Naive thymus-derived CD4-positive, alpha-beta T cell (primary cell): ENCODE measurements at regions not wholly inside any gene's neighbourhood (a gene's known extent, or its start where the extent isn't known, plus 50 kb on each side); places are given as distances from the start of the nearest gene placed in this dataset.

ENCODE experiments used
- ATAC-seq: fragments of 150-1000 bp; cut with Tn5 transposase; 2 replicates; pipeline ENCODE4 v1.10.0; 2021; ENCODE audit warnings: mild to moderate bottlenecking, moderate library complexity
- CTCF ChIA-PET: fragments of 350-600 bp; sonication (Branson Sonifier 250); formaldehyde crosslinking; loops from one replicate; lab custom pipeline; 2021; ENCODE audit warnings: antibody characterized with exemption; lab: Charles Lee
- POLR2A ChIA-PET: fragments of 350-600 bp; sonication (Branson Sonifier 250); formaldehyde crosslinking; loops from one replicate; lab custom pipeline; 2021; ENCODE audit warnings: antibody characterized with exemption, inconsistent platforms; lab: Charles Lee
- DNase-seq, 9 donors: peaks; one replicate each; pipeline versions ENCODE4 v3.0.0 to v3.0.0-alpha.2; 2020 to 2022; ENCODE audit warnings: mixed read lengths in 1 of 9
- H3K27ac ChIP-seq: one replicate; pipeline ENCODE4 v1.7.0; 2013; ENCODE audit warnings: mild to moderate bottlenecking, low read depth, low read length, moderate library complexity
- H3K27me3 ChIP-seq, 2 donors: one replicate each; pipeline ENCODE4 v1.7.0; 2013; ENCODE audit warnings: low read length in 2 of 2, mild to moderate bottlenecking in 2 of 2, moderate library complexity in 2 of 2; ENCODE audit not compliant: control insufficient read depth in 2 of 2, insufficient read depth in 2 of 2
- H3K36me3 ChIP-seq, 3 experiments: 1 replicate in 2 of 3; 2 replicates in 1 of 3; pipeline ENCODE4 v1.7.0; 2013; ENCODE audit warnings: low read length in 3 of 3, mild to moderate bottlenecking in 3 of 3, moderate library complexity in 1 of 3; ENCODE audit not compliant: insufficient read depth in 3 of 3, control insufficient read depth in 2 of 3
- H3K4me1 ChIP-seq, 2 donors: one replicate each; pipeline ENCODE4 v1.7.0; 2013; ENCODE audit warnings: low read length in 2 of 2, mild to moderate bottlenecking in 2 of 2, moderate library complexity in 1 of 2; ENCODE audit not compliant: control insufficient read depth in 2 of 2, insufficient read depth in 2 of 2
- H3K4me3 ChIP-seq: 2 replicates; pipeline ENCODE4 v1.7.0; 2013; ENCODE audit warnings: mild to moderate bottlenecking, low read length
- H3K9me3 ChIP-seq, 3 experiments: 1 replicate in 2 of 3; 2 replicates in 1 of 3; pipeline ENCODE4 v1.7.0; 2013; ENCODE audit warnings: low read length in 3 of 3; ENCODE audit not compliant: control insufficient read depth in 2 of 3
- H3K27ac Mint-ChIP-seq, 9 donors: one replicate each; pipeline ENCODE4 v1.8.0; 2020 to 2022; ENCODE audit warnings: mixed read lengths in 9 of 9, mild to moderate bottlenecking in 8 of 9, moderate library complexity in 5 of 9, inconsistent platforms in 2 of 9
- H3K27me3 Mint-ChIP-seq, 5 donors: one replicate each; pipeline ENCODE4 v1.8.0; 2021 to 2022; ENCODE audit warnings: mixed read lengths in 5 of 5, mild to moderate bottlenecking in 1 of 5
- H3K36me3 Mint-ChIP-seq, 5 donors: one replicate each; pipeline ENCODE4 v1.8.0; 2020 to 2022; ENCODE audit warnings: mixed read lengths in 5 of 5, mild to moderate bottlenecking in 3 of 5, inconsistent platforms in 1 of 5
- H3K4me1 Mint-ChIP-seq, 7 donors: one replicate each; pipeline ENCODE4 v1.8.0; 2020 to 2022; ENCODE audit warnings: mixed read lengths in 7 of 7, mild to moderate bottlenecking in 3 of 7, inconsistent platforms in 1 of 7
- H3K4me3 Mint-ChIP-seq, 10 donors: one replicate each; pipeline ENCODE4 v1.8.0; 2020 to 2022; ENCODE audit warnings: mild to moderate bottlenecking in 10 of 10, mixed read lengths in 10 of 10, moderate library complexity in 6 of 10, inconsistent platforms in 2 of 10
- H3K9me3 Mint-ChIP-seq, 11 donors: one replicate each; pipeline ENCODE4 v1.8.0; 2020 to 2022; ENCODE audit warnings: mixed read lengths in 11 of 11, mild to moderate bottlenecking in 4 of 11, inconsistent platforms in 1 of 11, moderate library complexity in 1 of 11
- intact Hi-C, 2 donors: fragments of 100-400 bp; cut with micrococcal nuclease; formaldehyde crosslinking; loops; one replicate each; pipeline ENCODE4 v1.15.1; 2023

- peaks cover 0 to 26% (median 0%) of the 10 kb centered on the region in 5 donors for H3K36me3 Mint-ChIP-seq
- ChIA-PET POLR2A (no interaction called here), CTCF (no interaction called here)
- Histone ChIP-seq H3K27me3 (no peaks in the 10 kb centered on the region), H3K36me3 (no peaks in the 10 kb centered on the region), H3K4me1 (peaks cover 9 to 13% of the 10 kb centered on the region in 2 donors), H3K27ac (no peak overlapping the region), H3K9me3 (no peaks in the 10 kb centered on the region), H3K4me3 (no peak overlapping the region)
- no peaks in the 10 kb centered on the region for H3K27me3 Mint-ChIP-seq
- H3K4me1 Mint-ChIP-seq = peaks cover 21 to 57% (median 35%) of the 10 kb centered on the region in 7 donors
- ATAC-seq (no peak), DNase-seq (no peak)
- peaks cover 0 to 19% (median 0%) of the 10 kb centered on the region in 11 donors for H3K9me3 Mint-ChIP-seq
- H3K27ac Mint-ChIP-seq = peak overlapping the region in 1 of 9 donors; percentile 31
- no peak overlapping the region for H3K4me3 Mint-ChIP-seq
- intact Hi-C loops = loop anchor here (2.0 to 10.0 kb wide), 6 partner anchors 121 to 1143 kb away; partner anchors contain the start of genes ACVR2A (in 1 of the 2) and EPC2 (in 1 of the 2)
Measured at GRCh38 chr2:147501968-147502367, 342.9 kb upstream of the ACVR2A start.

DNA sequence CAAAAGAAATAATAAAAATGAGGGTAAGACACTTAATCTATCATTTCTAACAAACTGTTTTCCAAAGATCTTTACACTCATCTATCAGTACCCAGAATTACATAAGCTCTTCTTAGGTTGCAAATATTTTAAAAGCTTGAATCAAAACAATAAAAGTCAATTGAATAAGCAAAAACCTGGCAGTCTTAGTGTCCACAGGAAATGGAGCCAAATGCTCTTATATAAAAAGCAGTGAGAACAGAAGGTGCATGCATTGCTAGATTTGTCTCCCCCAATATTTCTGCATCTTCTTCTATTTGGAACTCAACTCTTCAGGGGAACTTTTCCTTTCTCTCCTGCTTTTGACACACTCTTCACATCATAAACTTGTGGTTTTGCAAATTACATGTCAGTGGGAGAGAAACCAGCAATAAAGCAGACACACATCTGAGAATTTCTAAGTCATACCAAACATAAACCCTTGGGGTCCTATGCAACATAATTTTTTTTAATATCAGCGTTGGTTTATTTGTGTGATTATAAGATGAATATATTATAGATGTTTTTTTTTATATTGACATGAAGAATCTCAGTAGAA, 343.9 kb upstream of the ACVR2A start:
- Histone ChIP-seq H3K4me3 (no peak overlapping the region), H3K4me1 (peaks cover 9 to 13% of the 10 kb centered on the region in 2 donors), H3K9me3 (no peaks in the 10 kb centered on the region), H3K27me3 (no peaks in the 10 kb centered on the region), H3K27ac (no peak overlapping the region), H3K36me3 (no peaks in the 10 kb centered on the region)
- intact Hi-C loops = loop anchor here (1.0 to 10.0 kb wide), 8 partner anchors 11 to 1144 kb away; partner anchors contain the start of genes ACVR2A (in 1 of the 2) and EPC2 (in 1 of the 2)
- DNase-seq (no peak), ATAC-seq (no peak)
- Mint-ChIP-seq H3K27me3 (no peaks in the 10 kb centered on the region), H3K4me3 (peak overlapping the region in 4 of 10 donors; percentile 48 to 71 (median 64)), H3K27ac (peak overlapping the region in 3 of 9 donors; percentile 58 to 93 (median 74)), H3K36me3 (peaks cover 0 to 30% (median 0%) of the 10 kb centered on the region in 5 donors), H3K4me1 (peaks cover 21 to 61% (median 35%) of the 10 kb centered on the region in 7 donors), H3K9me3 (peaks cover 0 to 17% (median 0%) of the 10 kb centered on the region in 11 donors)
- ChIA-PET CTCF (no interaction called here), POLR2A (no interaction called here)

GRCh38 chr2:147500229-147500628, 344.6 kb upstream of the ACVR2A start:
- Mint-ChIP-seq H3K4me1 (peaks cover 23 to 61% (median 35%) of the 10 kb centered on the region in 7 donors), H3K27ac (peak overlapping the region in 8 of 9 donors; percentile 24 to 93 (median 65)), H3K4me3 (peak overlapping the region in 9 of 10 donors; percentile 40 to 80 (median 65)), H3K36me3 (peaks cover 0 to 30% (median 0%) of the 10 kb centered on the region in 5 donors), H3K27me3 (no peaks in the 10 kb centered on the region), H3K9me3 (peaks cover 0 to 17% (median 0%) of the 10 kb centered on the region in 11 donors)
- Histone ChIP-seq H3K36me3 (no peaks in the 10 kb centered on the region), H3K27me3 (no peaks in the 10 kb centered on the region), H3K4me1 (peaks cover 9 to 13% of the 10 kb centered on the region in 2 donors), H3K9me3 (no peaks in the 10 kb centered on the region), H3K27ac (no peak overlapping the region), H3K4me3 (no peak overlapping the region)
- CTCF ChIA-PET = no interaction called here
- intact Hi-C loops = loop anchor here (1.0 to 10.0 kb wide), 8 partner anchors 10 to 1145 kb away; partner anchors contain the start of genes ACVR2A (in 1 of the 2) and EPC2 (in 1 of the 2)
- ATAC-seq (peak; percentile 64), DNase-seq (peak in 5 of 9 donors; percentile 27 to 53 (median 42))
- POLR2A ChIA-PET = interaction anchor here (0.7 kb wide), 1 partner anchor 340 kb away, joined by 3 read pairs; no protein-coding TSS in a partner anchor

- Mint-ChIP-seq H3K4me3 (peak overlapping the region in 9 of 10 donors; percentile 40 to 80 (median 65)), H3K4me1 (peaks cover 23 to 61% (median 35%) of the 10 kb centered on the region in 7 donors), H3K36me3 (peaks cover 0 to 33% (median 0%) of the 10 kb centered on the region in 5 donors), H3K27me3 (no peaks in the 10 kb centered on the region), H3K27ac (peak overlapping the region in 8 of 9 donors; percentile 24 to 93 (median 65)), H3K9me3 (peaks cover 0 to 18% (median 0%) of the 10 kb centered on the region in 11 donors)
- no peak overlapping the region for H3K4me3 ChIP-seq
- no peaks in the 10 kb centered on the region for H3K27me3 ChIP-seq
- ChIA-PET POLR2A (interaction anchor here (0.6 to 0.7 kb wide), 2 partner anchors 65 to 340 kb away, joined by 3 read pairs; no protein-coding TSS in a partner anchor), CTCF (no interaction called here)
- intact Hi-C loops = loop anchor here (1.0 to 10.0 kb wide), 8 partner anchors 9 to 1145 kb away; partner anchors contain the start of genes ACVR2A (in 1 of the 2) and EPC2 (in 1 of the 2)
- H3K4me1 ChIP-seq = peaks cover 9 to 13% of the 10 kb centered on the region in 2 donors
- H3K27ac ChIP-seq = no peak overlapping the region
- H3K36me3 ChIP-seq = no peaks in the 10 kb centered on the region
- DNase-seq = no peak
- no peaks in the 10 kb centered on the region for H3K9me3 ChIP-seq
- no peak for ATAC-seq
Measured at GRCh38 chr2:147499785-147500184, 345.0 kb upstream of the ACVR2A start.

- Histone ChIP-seq H3K4me1 (peaks cover 17 to 18% of the 10 kb centered on the region in 2 donors), H3K4me3 (no peak overlapping the region), H3K27ac (no peak overlapping the region), H3K36me3 (no peaks in the 10 kb centered on the region), H3K27me3 (no peaks in the 10 kb centered on the region), H3K9me3 (no peaks in the 10 kb centered on the region)
- peaks cover 0 to 33% (median 0%) of the 10 kb centered on the region in 5 donors for H3K36me3 Mint-ChIP-seq
- peaks cover 14 to 49% (median 26%) of the 10 kb centered on the region in 7 donors for H3K4me1 Mint-ChIP-seq
- H3K9me3 Mint-ChIP-seq = peaks cover 0 to 19% (median 0%) of the 10 kb centered on the region in 11 donors
- no peak overlapping the region for H3K4me3 Mint-ChIP-seq
- intact Hi-C loops = no loop called here
- H3K27me3 Mint-ChIP-seq = no peaks in the 10 kb centered on the region
- ChIA-PET POLR2A (no interaction called here), CTCF (no interaction called here)
- DNase-seq = no peak
- H3K27ac Mint-ChIP-seq = no peak overlapping the region
- ATAC-seq = no peak
Measured at GRCh38 chr2:147495734-147496133, 349.1 kb upstream of the ACVR2A start.

GRCh38 chr2:147492471-147492870, 352.4 kb upstream of the ACVR2A start:
- Histone ChIP-seq H3K4me1 (peaks cover 14 to 17% of the 10 kb centered on the region in 2 donors), H3K27me3 (no peaks in the 10 kb centered on the region), H3K4me3 (no peak overlapping the region), H3K9me3 (no peaks in the 10 kb centered on the region), H3K36me3 (no peaks in the 10 kb centered on the region), H3K27ac (no peak overlapping the region)
- H3K4me3 Mint-ChIP-seq = no peak overlapping the region
- DNase-seq (no peak), ATAC-seq (no peak)
- intact Hi-C loops = no loop called here
- peaks cover 0 to 32% (median 0%) of the 10 kb centered on the region in 5 donors for H3K36me3 Mint-ChIP-seq
- H3K9me3 Mint-ChIP-seq = peaks cover 0 to 15% (median 0%) of the 10 kb centered on the region in 11 donors
- peaks cover 9 to 48% (median 26%) of the 10 kb centered on the region in 7 donors for H3K4me1 Mint-ChIP-seq
- no peak overlapping the region for H3K27ac Mint-ChIP-seq
- ChIA-PET CTCF (no interaction called here), POLR2A (no interaction called here)
- H3K27me3 Mint-ChIP-seq = peaks cover 0 to 3% (median 0%) of the 10 kb centered on the region in 5 donors
